PC-3 (cell line): ENCODE measurements at regions not wholly inside any gene's neighbourhood (a gene's known extent, or its start where the extent isn't known, plus 50 kb on each side); places are given as distances from the start of the nearest gene placed in this dataset.
"Not testable (repeated sequence)": the region's sequence is repeated elsewhere in the genome, so short reads cannot be mapped to it uniquely, and the experiment has no call there.

Source experiments
- ATAC-seq: fragments of 200-7000 bp; cut with Tn5 transposase; 2 replicates; pipeline ENCODE4 v1.9.1; 2020; ENCODE audit warnings: mild to moderate bottlenecking, moderate library complexity
- BruUV-seq: library from RNA; stranded (reverse); fragments of 400-500 nt; replicated peaks from 2 replicates; lab custom pipeline; 2021; lab: Mats Ljungman, UMichigan
- CTCF ChIA-PET: fragments of 300-600 bp; sonication (Branson Sonifier 250); formaldehyde crosslinking; loops from one replicate; lab custom pipeline; 2022; ENCODE audit warnings: antibody characterized with exemption; lab: Charles Lee
- POLR2A ChIA-PET: fragments of 300-600 bp; sonication (Branson Sonifier 250); formaldehyde crosslinking; loops from one replicate; lab custom pipeline; 2022; ENCODE audit warnings: antibody characterized with exemption; ENCODE audit not compliant: unreplicated experiment; lab: Charles Lee
- DNase-seq: peaks from one replicate; pipeline ENCODE4 v3.0.0-alpha.2; 2015
- H2AFZ ChIP-seq: fragments of 300-600 bp; sonication (generic); 2 replicates; pipeline ENCODE4 v1.6.0; 2016; ENCODE audit warnings: antibody characterized with exemption, low read length
- H3F3A ChIP-seq: fragments of 300-600 bp; sonication (generic); one replicate; pipeline ENCODE4 v1.6.0; 2017; ENCODE audit warnings: antibody characterized with exemption, low read length, control low read depth, mild to moderate bottlenecking; ENCODE audit not compliant: unreplicated experiment
- H3K27ac ChIP-seq: fragments of 300-600 bp; sonication (generic); 2 replicates; pipeline ENCODE4 v1.5.1; 2016; ENCODE audit warnings: mild to moderate bottlenecking, low read length
- H3K27me3 ChIP-seq: fragments of 300-600 bp; sonication (generic); 2 replicates; pipeline ENCODE4 v1.6.1; 2016; ENCODE audit warnings: low read length, mixed read lengths
- H3K36me3 ChIP-seq: fragments of 300-600 bp; sonication (generic); 2 replicates; pipeline ENCODE4 v1.6.1; 2016; ENCODE audit warnings: low read depth, mixed run types, low read length, mixed read lengths
- H3K4me1 ChIP-seq: fragments of 300-600 bp; sonication (generic); 2 replicates; pipeline ENCODE4 v1.5.1; 2016; ENCODE audit warnings: low read length; ENCODE audit not compliant: insufficient read depth
- H3K4me2 ChIP-seq: fragments of 300-600 bp; sonication (generic); 2 replicates; pipeline ENCODE4 v1.6.0; 2016; ENCODE audit warnings: low read length
- H3K4me3 ChIP-seq: fragments of 300-600 bp; sonication (generic); 2 replicates; pipeline ENCODE4 v1.5.1; 2016; ENCODE audit warnings: mild to moderate bottlenecking, low read length, mixed read lengths
- H3K79me2 ChIP-seq: fragments of 300-600 bp; sonication (generic); 2 replicates; pipeline ENCODE4 v1.6.1; 2017; ENCODE audit warnings: low read length, mixed read lengths
- H3K9ac ChIP-seq: fragments of 300-600 bp; sonication (generic); 2 replicates; pipeline ENCODE4 v1.6.0; 2016; ENCODE audit warnings: mild to moderate bottlenecking, low read length
- H3K9me2 ChIP-seq: fragments of 300-600 bp; sonication (generic); replicated peaks from 2 replicates; pipeline ENCODE4 v1.6.1; 2016; ENCODE audit warnings: mixed run types, low read length, mixed read lengths
- H3K9me3 ChIP-seq: fragments of 300-600 bp; sonication (generic); 2 replicates; pipeline ENCODE4 v1.6.1; 2016; ENCODE audit warnings: low read length, mixed read lengths
- H4K20me1 ChIP-seq: fragments of 300-600 bp; sonication (generic); 2 replicates; pipeline ENCODE4 v1.6.1; 2016; ENCODE audit warnings: low read length, mixed read lengths
- EZH2 ChIP-seq: fragments of 300-600 bp; sonication (generic); IDR thresholded peaks from one replicate; pipeline ENCODE4 v1.6.1; 2017; ENCODE audit warnings: antibody characterized with exemption, mild to moderate bottlenecking, low read length; ENCODE audit not compliant: unreplicated experiment
- EZH2phosphoT487 ChIP-seq: fragments of 300-600 bp; sonication (generic); IDR thresholded peaks from 2 replicates; pipeline ENCODE4 v1.6.1; 2018; ENCODE audit warnings: mild to moderate bottlenecking, antibody characterized with exemption, low read length, borderline replicate concordance
- intact Hi-C: fragments of 100-400 bp; cut with micrococcal nuclease; formaldehyde crosslinking; loops from 2 replicates; pipeline ENCODE4 v1.9.0; 2023
- TF ChIP-seq, protein P1 (sequence below): fragments of 300-600 bp; sonication (generic); conservative IDR thresholded peaks from 2 replicates; pipeline ENCODE4 v1.5.1; 2017; ENCODE audit warnings: antibody characterized with exemption, low read depth, mild to moderate bottlenecking, low read length

DNA sequence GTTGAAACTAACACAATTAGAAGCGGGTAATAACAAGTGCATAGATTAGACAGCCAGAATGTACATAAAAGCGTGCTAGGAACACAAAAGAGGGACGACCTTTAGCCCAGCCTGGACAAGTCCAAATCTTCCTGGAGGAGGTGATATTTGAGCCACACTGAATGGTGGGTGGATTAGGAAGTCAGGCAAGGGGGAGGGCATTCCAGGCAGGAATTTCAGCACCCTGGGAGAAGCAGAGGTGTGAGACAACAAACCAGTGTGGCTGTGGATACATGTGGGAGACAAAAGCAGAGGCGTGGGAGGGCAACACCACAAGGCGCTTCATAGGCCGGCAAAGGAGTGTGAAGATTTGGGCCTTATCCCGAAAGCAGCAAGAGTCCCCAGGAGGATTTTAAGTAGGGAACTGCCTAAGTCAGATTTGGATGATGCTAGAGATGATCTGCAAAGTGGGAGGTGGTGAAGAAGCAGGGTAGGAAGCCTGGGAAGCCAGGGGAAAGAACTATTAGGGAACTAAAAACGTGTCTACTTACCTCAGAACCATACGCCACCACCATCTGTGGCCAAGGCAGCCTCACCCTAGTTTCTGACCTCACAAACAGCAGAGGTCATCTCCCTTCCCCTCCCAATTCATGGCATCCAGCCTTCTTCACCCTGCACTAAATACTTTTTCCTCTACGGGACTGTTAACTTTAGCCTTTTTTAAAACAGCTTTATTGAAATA lies 81.8 kb downstream of the GLUL start:
- TF ChIP-seq, protein P1, sequence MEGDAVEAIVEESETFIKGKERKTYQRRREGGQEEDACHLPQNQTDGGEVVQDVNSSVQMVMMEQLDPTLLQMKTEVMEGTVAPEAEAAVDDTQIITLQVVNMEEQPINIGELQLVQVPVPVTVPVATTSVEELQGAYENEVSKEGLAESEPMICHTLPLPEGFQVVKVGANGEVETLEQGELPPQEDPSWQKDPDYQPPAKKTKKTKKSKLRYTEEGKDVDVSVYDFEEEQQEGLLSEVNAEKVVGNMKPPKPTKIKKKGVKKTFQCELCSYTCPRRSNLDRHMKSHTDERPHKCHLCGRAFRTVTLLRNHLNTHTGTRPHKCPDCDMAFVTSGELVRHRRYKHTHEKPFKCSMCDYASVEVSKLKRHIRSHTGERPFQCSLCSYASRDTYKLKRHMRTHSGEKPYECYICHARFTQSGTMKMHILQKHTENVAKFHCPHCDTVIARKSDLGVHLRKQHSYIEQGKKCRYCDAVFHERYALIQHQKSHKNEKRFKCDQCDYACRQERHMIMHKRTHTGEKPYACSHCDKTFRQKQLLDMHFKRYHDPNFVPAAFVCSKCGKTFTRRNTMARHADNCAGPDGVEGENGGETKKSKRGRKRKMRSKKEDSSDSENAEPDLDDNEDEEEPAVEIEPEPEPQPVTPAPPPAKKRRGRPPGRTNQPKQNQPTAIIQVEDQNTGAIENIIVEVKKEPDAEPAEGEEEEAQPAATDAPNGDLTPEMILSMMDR = no peak
- TF ChIP-seq EZH2phosphoT487 (no peak), EZH2 (no peak)
- no peak overlapping the region for H3K9ac ChIP-seq
- H3K79me2 ChIP-seq = no peaks in the 10 kb centered on the region
- intact Hi-C loops = no loop called here
- DNase-seq (no peak), ATAC-seq (no peak)
- H3K4me2 ChIP-seq = no peak overlapping the region
- no peak overlapping the region for H2AFZ ChIP-seq
- H3K4me3 ChIP-seq = no peak overlapping the region
- POLR2A ChIA-PET = no interaction called here
- no peaks in the 10 kb centered on the region for H3F3A ChIP-seq
- CTCF ChIA-PET = no interaction called here
- H3K4me1 ChIP-seq = no peaks in the 10 kb centered on the region
- no peaks in the 10 kb centered on the region for H3K9me2 ChIP-seq
- no peaks in the 10 kb centered on the region for H3K9me3 ChIP-seq
- BruUV-seq = no TSS peak
- H3K27me3 ChIP-seq = no peaks in the 10 kb centered on the region
- H4K20me1 ChIP-seq = no peaks in the 10 kb centered on the region
- no peak overlapping the region for H3K27ac ChIP-seq
- no peaks in the 10 kb centered on the region for H3K36me3 ChIP-seq

DNA sequence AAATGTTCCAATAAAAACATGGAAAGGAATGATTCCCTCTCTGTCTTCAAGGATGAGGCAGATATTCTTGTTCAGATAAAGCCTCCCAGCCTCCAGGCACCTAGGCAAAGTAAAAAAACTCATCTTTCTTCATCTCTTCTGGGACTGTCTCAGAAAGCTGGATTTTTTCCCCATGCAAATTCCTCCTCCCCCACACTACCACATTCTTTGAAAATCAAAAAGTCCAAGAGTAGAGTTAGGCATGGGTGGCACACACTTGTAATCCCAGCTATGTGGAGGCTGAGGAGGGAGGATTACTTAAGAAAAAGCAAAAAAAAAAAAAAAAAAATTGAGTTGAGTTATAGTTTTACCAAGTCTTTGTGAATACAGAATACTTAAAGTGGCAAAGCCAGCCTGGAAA lies 82.8 kb downstream of the GLUL start:
- intact Hi-C loops = no loop called here
- H2AFZ ChIP-seq = no peak overlapping the region
- no peak overlapping the region for H3K4me2 ChIP-seq
- H3K4me1 ChIP-seq = no peaks in the 10 kb centered on the region
- no peak overlapping the region for H3K4me3 ChIP-seq
- no peaks in the 10 kb centered on the region for H3F3A ChIP-seq
- H4K20me1 ChIP-seq = no peaks in the 10 kb centered on the region
- no peaks in the 10 kb centered on the region for H3K36me3 ChIP-seq
- ChIA-PET POLR2A (no interaction called here), CTCF (interaction anchor here (0.7 kb wide), 1 partner anchor 228 kb away, joined by 3 read pairs; no protein-coding TSS in a partner anchor)
- no peak for ATAC-seq
- TF ChIP-seq EZH2 (no peak), EZH2phosphoT487 (no peak)
- TF ChIP-seq, protein P1 = no peak
- H3K9me3 ChIP-seq = no peaks in the 10 kb centered on the region
- no peak overlapping the region for H3K9ac ChIP-seq
- H3K79me2 ChIP-seq = no peaks in the 10 kb centered on the region
- H3K27ac ChIP-seq = no peak overlapping the region
- DNase-seq = no peak
- H3K9me2 ChIP-seq = no peaks in the 10 kb centered on the region
- no TSS peak for BruUV-seq
- no peaks in the 10 kb centered on the region for H3K27me3 ChIP-seq

DNA sequence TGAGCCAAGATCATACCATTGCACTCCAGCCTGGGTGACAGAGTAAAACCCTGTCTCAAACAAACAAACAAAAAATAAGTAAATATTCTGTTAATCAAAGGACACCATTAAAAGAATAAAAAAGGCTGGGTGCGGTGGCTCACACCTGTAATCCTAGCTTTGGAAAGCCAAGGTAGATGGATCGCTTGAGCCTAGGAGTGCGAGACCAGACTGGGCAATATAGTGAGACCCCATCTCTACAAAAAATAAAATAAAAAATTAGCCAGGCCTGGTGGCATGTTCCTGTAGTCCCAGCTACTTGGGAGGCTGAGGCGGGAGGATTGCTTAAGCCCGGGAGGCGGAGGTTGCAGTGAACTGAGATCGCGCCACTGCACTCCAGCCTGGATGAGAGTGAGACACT lies 84.1 kb downstream of the GLUL start:
- H3K9me3 ChIP-seq, H3K27me3 ChIP-seq, H4K20me1 ChIP-seq, H3F3A ChIP-seq, CTCF ChIA-PET, H3K36me3 ChIP-seq, H3K79me2 ChIP-seq, H3K4me1 ChIP-seq, H3K4me3 ChIP-seq, H3K9me2 ChIP-seq, POLR2A ChIA-PET, H2AFZ ChIP-seq, H3K27ac ChIP-seq, ATAC-seq, intact Hi-C loops, H3K9ac ChIP-seq, BruUV-seq, H3K4me2 ChIP-seq, DNase-seq: not testable (repeated sequence)
